Activated naive CD4-positive, alpha-beta T cell treated with anti-CD3 and anti-CD28 coated beads, Interleukin-2, amount 10 ng/mL, durations not matched to agents 7 days and 5 days (primary cell): ENCODE measurements at regions not wholly inside any gene's neighbourhood (a gene's known extent, or its start where the extent isn't known, plus 50 kb on each side); places are given as distances from the start of the nearest gene placed in this dataset.
"Not testable (repeated sequence)": the region's sequence is repeated elsewhere in the genome, so short reads cannot be mapped to it uniquely, and the experiment has no call there.

Experiments used
- CTCF ChIA-PET: fragments of 350-600 bp; sonication (Branson Sonifier 250); formaldehyde crosslinking; loops from one replicate; lab custom pipeline; 2021; ENCODE audit warnings: antibody characterized with exemption; lab: Charles Lee
- DNase-seq: peaks from one replicate; pipeline ENCODE4 v3.0.0-alpha.2; 2020
- H3K27ac Mint-ChIP-seq: one replicate; pipeline ENCODE4 v1.8.0; 2021; ENCODE audit warnings: mild to moderate bottlenecking, moderate library complexity, mixed read lengths
- H3K27me3 Mint-ChIP-seq: one replicate; pipeline ENCODE4 v1.8.0; 2021; ENCODE audit warnings: mild to moderate bottlenecking, mixed read lengths
- H3K36me3 Mint-ChIP-seq: one replicate; pipeline ENCODE4 v1.8.0; 2021; ENCODE audit warnings: mixed read lengths
- H3K4me1 Mint-ChIP-seq: one replicate; pipeline ENCODE4 v1.8.0; 2021; ENCODE audit warnings: mixed read lengths
- H3K4me3 Mint-ChIP-seq: one replicate; pipeline ENCODE4 v1.8.0; 2021; ENCODE audit warnings: mild to moderate bottlenecking, moderate library complexity, mixed read lengths
- H3K9me3 Mint-ChIP-seq: one replicate; pipeline ENCODE4 v1.8.0; 2021; ENCODE audit warnings: mixed read lengths

- H3K27ac Mint-ChIP-seq, H3K4me1 Mint-ChIP-seq, DNase-seq, H3K36me3 Mint-ChIP-seq, H3K27me3 Mint-ChIP-seq, H3K4me3 Mint-ChIP-seq, CTCF ChIA-PET, H3K9me3 Mint-ChIP-seq: not testable (repeated sequence)
These were observed 158.4 kb downstream of the ANKRD36B start for GRCh38 chr2:97431169-97431725.

GRCh38 chr2:97422376-97422775 lies 167.3 kb downstream of the ANKRD36B start:
- CTCF ChIA-PET, H3K4me1 Mint-ChIP-seq, H3K36me3 Mint-ChIP-seq, H3K27me3 Mint-ChIP-seq, DNase-seq, H3K4me3 Mint-ChIP-seq, H3K9me3 Mint-ChIP-seq, H3K27ac Mint-ChIP-seq: not testable (repeated sequence)

DNA sequence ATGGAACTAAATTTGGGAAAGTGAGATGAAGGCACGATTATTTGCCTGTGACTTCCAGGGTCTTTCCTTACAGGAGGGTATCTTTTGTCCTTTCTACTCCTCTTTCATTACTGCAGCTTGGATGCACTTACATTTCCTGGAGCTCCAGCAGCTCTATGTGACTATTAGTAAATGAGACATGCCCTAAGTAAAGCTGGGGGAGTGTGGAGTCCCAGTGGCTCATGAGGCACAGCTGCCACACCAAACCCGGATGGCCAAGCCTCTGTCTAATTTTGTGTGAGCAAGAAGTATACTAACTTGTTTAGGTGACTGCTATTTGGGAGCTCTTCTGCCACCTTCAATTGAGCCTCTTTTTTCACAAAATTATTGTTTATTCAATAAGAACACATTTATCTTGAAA lies 183.3 kb downstream of the ANKRD36B start:
- H3K36me3 Mint-ChIP-seq, H3K4me1 Mint-ChIP-seq, H3K4me3 Mint-ChIP-seq, H3K9me3 Mint-ChIP-seq, CTCF ChIA-PET, H3K27me3 Mint-ChIP-seq, H3K27ac Mint-ChIP-seq, DNase-seq: not testable (repeated sequence)

- H3K4me3 Mint-ChIP-seq, H3K27me3 Mint-ChIP-seq, H3K9me3 Mint-ChIP-seq, H3K27ac Mint-ChIP-seq, DNase-seq, H3K4me1 Mint-ChIP-seq, CTCF ChIA-PET, H3K36me3 Mint-ChIP-seq: not testable (repeated sequence)
These were observed 184.4 kb downstream of the ANKRD36B start for GRCh38 chr2:97405172-97405737.

- H3K36me3 Mint-ChIP-seq, H3K27ac Mint-ChIP-seq, DNase-seq, H3K9me3 Mint-ChIP-seq, H3K4me1 Mint-ChIP-seq, H3K4me3 Mint-ChIP-seq, H3K27me3 Mint-ChIP-seq, CTCF ChIA-PET: not testable (repeated sequence)
These were observed 187.0 kb downstream of the ANKRD36B start for GRCh38 chr2:97402678-97403077.

GRCh38 chr2:97395691-97396090 lies 194.0 kb downstream of the ANKRD36B start:
- H3K4me3 Mint-ChIP-seq, CTCF ChIA-PET, H3K36me3 Mint-ChIP-seq, H3K9me3 Mint-ChIP-seq, H3K27me3 Mint-ChIP-seq, H3K4me1 Mint-ChIP-seq, H3K27ac Mint-ChIP-seq, DNase-seq: not testable (repeated sequence)

DNA sequence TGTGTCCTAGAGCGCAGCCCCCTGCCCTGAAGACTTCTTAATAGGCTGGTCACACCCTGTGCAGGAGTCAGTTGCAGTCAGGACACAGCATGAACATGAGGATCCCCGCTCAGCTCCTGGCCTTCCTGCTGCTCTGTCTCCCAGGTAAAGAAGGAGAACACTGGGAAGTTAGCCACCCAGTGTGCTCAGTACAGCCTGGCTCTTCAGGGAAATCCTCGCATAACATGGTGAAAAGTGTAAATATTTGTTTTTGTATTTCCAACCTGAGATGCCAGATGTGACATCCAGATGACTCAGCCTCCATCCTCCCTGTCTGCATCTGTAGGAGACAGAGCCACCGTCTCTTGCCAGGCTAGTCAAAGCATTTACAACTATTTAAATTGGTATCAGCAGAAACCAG lies 203.9 kb downstream of the ANKRD36B start:
- H3K27me3 Mint-ChIP-seq, DNase-seq, H3K4me1 Mint-ChIP-seq, H3K27ac Mint-ChIP-seq, H3K9me3 Mint-ChIP-seq, H3K4me3 Mint-ChIP-seq, H3K36me3 Mint-ChIP-seq, CTCF ChIA-PET: not testable (repeated sequence)

GRCh38 chr2:97375913-97376312 lies 213.8 kb downstream of the ANKRD36B start:
- H3K27me3 Mint-ChIP-seq, H3K4me3 Mint-ChIP-seq, CTCF ChIA-PET, H3K36me3 Mint-ChIP-seq, H3K9me3 Mint-ChIP-seq, H3K4me1 Mint-ChIP-seq, DNase-seq, H3K27ac Mint-ChIP-seq: not testable (repeated sequence)

DNA sequence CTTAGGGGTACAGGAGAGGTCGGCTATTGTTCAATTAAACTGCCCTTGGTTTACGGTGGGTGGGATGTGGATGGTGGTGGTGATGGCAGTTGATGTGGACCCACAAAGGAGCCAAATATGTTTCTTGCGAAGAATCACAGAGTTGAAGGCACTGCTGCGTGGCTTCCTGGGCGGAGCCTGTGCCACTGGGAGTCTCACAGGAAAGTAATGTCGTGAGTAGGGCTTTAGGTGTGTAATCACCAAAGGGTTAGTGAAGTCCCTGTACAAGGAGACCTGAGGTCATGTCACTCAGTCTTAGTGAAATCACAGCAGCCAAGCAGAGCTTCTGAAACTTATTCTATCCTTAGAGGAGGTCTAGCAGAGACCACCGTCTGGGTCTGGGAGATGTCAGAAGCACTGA lies 215.3 kb downstream of the ANKRD36B start:
- H3K9me3 Mint-ChIP-seq, DNase-seq, H3K36me3 Mint-ChIP-seq, H3K4me3 Mint-ChIP-seq, H3K27me3 Mint-ChIP-seq, H3K4me1 Mint-ChIP-seq, H3K27ac Mint-ChIP-seq, CTCF ChIA-PET: not testable (repeated sequence)

- H3K27ac Mint-ChIP-seq, H3K9me3 Mint-ChIP-seq, CTCF ChIA-PET, H3K36me3 Mint-ChIP-seq, H3K4me1 Mint-ChIP-seq, DNase-seq, H3K4me3 Mint-ChIP-seq: not testable (repeated sequence)
- peaks cover 16% of the 10 kb centered on the region for H3K27me3 Mint-ChIP-seq
These were observed 226.5 kb downstream of the ANKRD36B start for GRCh38 chr2:97363159-97363558.

DNA sequence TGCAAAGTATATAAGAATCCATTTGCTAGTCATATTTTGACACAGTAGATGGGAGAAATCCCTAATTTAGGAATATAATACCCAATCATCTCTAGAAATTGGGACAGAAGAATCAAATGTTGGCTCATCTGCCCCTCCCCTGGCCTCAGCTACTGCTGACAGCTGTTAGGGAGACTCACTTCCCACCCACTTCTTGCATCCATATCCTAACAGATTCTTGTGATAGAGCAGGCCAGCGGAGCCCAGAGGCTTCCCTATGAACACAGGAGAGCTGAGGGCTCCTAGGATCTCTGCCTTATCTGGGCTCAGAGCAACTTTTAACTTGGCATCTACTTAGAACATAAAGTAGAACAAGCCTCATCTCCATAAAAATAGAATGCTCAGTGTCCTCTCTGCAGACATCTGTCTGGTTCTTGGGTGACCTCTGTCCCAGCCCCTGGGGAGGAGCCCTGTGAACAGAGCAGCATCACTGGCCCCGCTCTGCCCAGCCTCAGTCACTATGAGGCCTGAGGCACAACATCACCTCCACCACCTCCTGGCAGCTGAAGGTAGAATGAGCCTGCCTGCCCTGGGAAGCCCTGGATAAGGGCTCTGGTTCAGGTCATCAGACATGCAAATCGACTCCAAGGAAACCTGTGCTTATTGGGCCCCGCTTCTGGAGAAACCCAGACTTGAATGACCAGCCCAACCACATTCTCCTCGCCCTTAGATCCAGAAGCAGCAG lies 229.7 kb downstream of the ANKRD36B start:
- CTCF ChIA-PET: no interaction called here

GRCh38 chr2:97355887-97356286 lies 233.8 kb downstream of the ANKRD36B start:
- CTCF ChIA-PET: no interaction called here
- peaks cover 64% of the 10 kb centered on the region for H3K27me3 Mint-ChIP-seq
- no peak overlapping the region for H3K4me3 Mint-ChIP-seq
- H3K27ac Mint-ChIP-seq: no peak overlapping the region
- H3K9me3 Mint-ChIP-seq: no peaks in the 10 kb centered on the region
- DNase-seq: no peak
- H3K4me1 Mint-ChIP-seq: no peaks in the 10 kb centered on the region
- H3K36me3 Mint-ChIP-seq: no peaks in the 10 kb centered on the region

More for the DNA sequence above, 229.7 kb downstream of the ANKRD36B start:
- no peaks in the 10 kb centered on the region for H3K4me1 Mint-ChIP-seq
- no peaks in the 10 kb centered on the region for H3K36me3 Mint-ChIP-seq
- H3K9me3 Mint-ChIP-seq: no peaks in the 10 kb centered on the region
- H3K27me3 Mint-ChIP-seq: peaks cover 46% of the 10 kb centered on the region
- DNase-seq: no peak
- no peak overlapping the region for H3K27ac Mint-ChIP-seq
- no peak overlapping the region for H3K4me3 Mint-ChIP-seq

DNA sequence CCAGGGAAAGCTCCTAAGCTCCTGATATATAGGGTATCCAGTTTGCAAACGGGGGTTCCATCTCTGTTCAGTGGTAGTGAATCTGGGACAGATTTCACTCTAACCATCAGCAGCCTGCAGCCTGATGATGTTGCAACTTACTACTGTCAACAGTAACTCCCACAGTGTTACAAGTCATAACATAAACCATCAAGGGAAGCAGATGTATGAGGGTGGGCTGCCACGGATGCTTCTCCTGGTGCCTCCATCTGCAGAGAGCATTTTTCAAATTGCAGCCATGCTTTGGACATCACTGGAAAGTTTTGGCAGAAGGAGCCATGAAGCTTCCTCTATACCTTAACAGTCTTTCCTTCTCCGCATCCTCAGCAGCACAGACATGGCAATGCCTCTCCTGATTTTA lies 234.5 kb downstream of the ANKRD36B start:
- H3K4me3 Mint-ChIP-seq: no peak overlapping the region
- peaks cover 63% of the 10 kb centered on the region for H3K27me3 Mint-ChIP-seq
- no peak overlapping the region for H3K27ac Mint-ChIP-seq
- DNase-seq: no peak
- no peaks in the 10 kb centered on the region for H3K9me3 Mint-ChIP-seq
- CTCF ChIA-PET: no interaction called here
- no peaks in the 10 kb centered on the region for H3K4me1 Mint-ChIP-seq
- no peaks in the 10 kb centered on the region for H3K36me3 Mint-ChIP-seq

- Mint-ChIP-seq H3K4me1 (no peaks in the 10 kb centered on the region), H3K36me3 (no peaks in the 10 kb centered on the region), H3K27me3 (peaks cover 63% of the 10 kb centered on the region), H3K27ac (no peak overlapping the region), H3K9me3 (no peaks in the 10 kb centered on the region), H3K4me3 (no peak overlapping the region)
- no peak for DNase-seq
- CTCF ChIA-PET: no interaction called here
These were observed 235.1 kb downstream of the ANKRD36B start for GRCh38 chr2:97354576-97354975.

DNA sequence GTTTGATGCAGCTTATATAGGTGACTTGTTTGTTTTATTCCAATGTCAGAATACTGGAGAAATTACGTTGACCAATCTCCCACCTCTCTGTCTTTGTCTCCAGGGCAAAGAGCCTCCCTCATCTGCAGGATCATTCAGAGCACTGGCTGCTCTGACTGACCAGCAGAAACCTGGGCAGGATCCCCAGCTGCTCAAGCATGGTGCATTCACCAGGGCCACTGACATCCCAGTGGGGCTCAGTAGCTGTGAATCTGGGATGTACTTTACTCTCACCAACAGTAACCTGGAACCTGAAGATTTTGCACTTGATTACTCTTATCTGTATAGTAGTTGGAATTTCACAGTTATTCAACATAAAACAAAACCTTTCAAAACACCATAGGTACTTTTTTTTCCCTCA lies 235.9 kb downstream of the ANKRD36 start:
- H3K27me3 Mint-ChIP-seq: peaks cover 26% of the 10 kb centered on the region
- H3K4me3 Mint-ChIP-seq: no peak overlapping the region
- H3K4me1 Mint-ChIP-seq: no peaks in the 10 kb centered on the region
- H3K9me3 Mint-ChIP-seq: no peaks in the 10 kb centered on the region
- no peaks in the 10 kb centered on the region for H3K36me3 Mint-ChIP-seq
- CTCF ChIA-PET: no interaction called here
- DNase-seq: no peak
- no peak overlapping the region for H3K27ac Mint-ChIP-seq
